Stomach smooth muscle (tissue), 2 donors: ENCODE measurements at regions not wholly inside any gene's neighbourhood (a gene's known extent, or its start where the extent isn't known, plus 50 kb on each side); places are given as distances from the start of the nearest gene placed in this dataset.

Experiments used
- H3K27ac ChIP-seq: one replicate; pipeline ENCODE4 v1.7.0; 2013; ENCODE audit warnings: mild to moderate bottlenecking, low read length, inconsistent platforms
- H3K27me3 ChIP-seq, 2 donors: one replicate each; pipeline ENCODE4 v1.7.0; 2013; ENCODE audit warnings: low read length in 2 of 2; ENCODE audit not compliant: insufficient read depth in 2 of 2, control insufficient read depth in 1 of 2
- H3K36me3 ChIP-seq, 2 donors: one replicate each; pipeline ENCODE4 v1.7.0; 2013; ENCODE audit warnings: low read length in 2 of 2; ENCODE audit not compliant: control insufficient read depth in 2 of 2, insufficient read depth in 2 of 2
- H3K4me1 ChIP-seq: one replicate; pipeline ENCODE4 v1.7.0; 2013; ENCODE audit warnings: low read length; ENCODE audit not compliant: control insufficient read depth, insufficient read depth
- H3K4me3 ChIP-seq, 2 donors: one replicate each; pipeline ENCODE4 v1.7.0; 2013; ENCODE audit warnings: low read length in 2 of 2
- H3K9ac ChIP-seq, 2 donors: one replicate each; pipeline ENCODE4 v1.7.0; 2013; ENCODE audit warnings: low read length in 2 of 2, mild to moderate bottlenecking in 1 of 2
- H3K9me3 ChIP-seq, 2 donors: one replicate each; pipeline ENCODE4 v1.7.0; 2013; ENCODE audit warnings: low read length in 2 of 2; ENCODE audit not compliant: control insufficient read depth in 2 of 2
- donor health status: healthy.
- donor health status: Pancreatic carcinoma.

GRCh38 chr10:106175760-106176377 is 988.6 kb downstream of the SORCS1 start:
- Histone ChIP-seq H3K9ac (no peak overlapping the region), H3K9me3 (no peaks in the 10 kb centered on the region), H3K27ac (no peak overlapping the region), H3K27me3 (no peaks in the 10 kb centered on the region), H3K36me3 (no peaks in the 10 kb centered on the region), H3K4me3 (no peak overlapping the region), H3K4me1 (no peaks in the 10 kb centered on the region)

- Histone ChIP-seq H3K27me3 (no peaks in the 10 kb centered on the region), H3K4me3 (no peak overlapping the region), H3K36me3 (no peaks in the 10 kb centered on the region), H3K27ac (no peak overlapping the region), H3K4me1 (no peaks in the 10 kb centered on the region), H3K9me3 (no peaks in the 10 kb centered on the region), H3K9ac (no peak overlapping the region)
These were observed 990.7 kb downstream of the SORCS1 start for GRCh38 chr10:106173838-106174237.

- Histone ChIP-seq H3K9me3 (no peaks in the 10 kb centered on the region), H3K4me3 (no peak overlapping the region), H3K27ac (no peak overlapping the region), H3K9ac (no peak overlapping the region), H3K36me3 (no peaks in the 10 kb centered on the region), H3K4me1 (no peaks in the 10 kb centered on the region), H3K27me3 (no peaks in the 10 kb centered on the region)
These were observed 995.3 kb downstream of the SORCS1 start for GRCh38 chr10:106169241-106169640.

DNA sequence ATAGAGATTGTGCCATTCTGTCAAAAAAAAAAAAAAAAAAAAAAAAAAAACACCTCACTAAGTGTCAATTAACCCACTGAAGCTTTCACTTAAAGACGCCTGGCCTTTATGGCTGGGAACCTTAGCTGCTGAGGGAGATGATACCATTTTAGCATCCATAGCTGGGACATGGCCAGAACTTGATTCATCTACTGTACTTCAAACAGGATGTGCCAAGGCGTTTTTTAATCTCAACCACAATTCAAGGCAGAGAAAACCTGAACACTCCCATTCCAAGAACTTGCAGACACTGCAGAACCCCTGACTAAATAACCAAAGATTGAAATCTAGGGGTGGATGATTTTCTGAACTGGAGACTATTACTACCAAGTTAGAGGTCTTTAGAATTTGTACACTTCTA is 996.6 kb downstream of the SORCS1 start:
- no peak overlapping the region for H3K4me3 ChIP-seq
- no peaks in the 10 kb centered on the region for H3K27me3 ChIP-seq
- no peak overlapping the region for H3K9ac ChIP-seq
- no peaks in the 10 kb centered on the region for H3K9me3 ChIP-seq
- H3K27ac ChIP-seq: no peak overlapping the region
- no peaks in the 10 kb centered on the region for H3K36me3 ChIP-seq
- no peaks in the 10 kb centered on the region for H3K4me1 ChIP-seq

- Histone ChIP-seq H3K9me3 (peaks cover 0 to 3% of the 10 kb centered on the region in 2 donors), H3K27ac (no peak overlapping the region), H3K4me1 (no peaks in the 10 kb centered on the region), H3K4me3 (no peak overlapping the region), H3K36me3 (no peaks in the 10 kb centered on the region), H3K27me3 (no peaks in the 10 kb centered on the region), H3K9ac (no peak overlapping the region)
These were observed 1006.3 kb downstream of the SORCS1 start for GRCh38 chr10:106158241-106158640.

DNA sequence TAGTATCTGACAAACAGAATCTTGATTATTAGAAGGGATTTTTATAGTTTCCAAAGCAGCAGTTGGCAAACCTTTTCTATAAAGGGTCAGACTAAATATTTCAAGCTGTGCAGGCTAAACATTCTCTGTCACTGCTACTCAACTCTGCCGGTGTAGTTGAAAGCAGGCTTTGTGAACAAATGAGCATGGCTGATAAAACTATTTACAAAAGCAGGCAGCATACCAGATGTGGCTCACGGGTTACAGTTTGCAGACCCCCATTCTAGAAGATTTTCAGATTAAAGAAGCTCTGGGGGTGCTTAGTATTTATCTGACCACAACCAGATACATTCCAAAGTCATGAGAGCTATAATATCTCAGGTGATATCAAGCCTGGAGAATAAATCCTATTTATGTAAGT is 1017.5 kb downstream of the SORCS1 start:
- Histone ChIP-seq H3K4me1 (no peaks in the 10 kb centered on the region), H3K9me3 (no peaks in the 10 kb centered on the region), H3K27me3 (no peaks in the 10 kb centered on the region), H3K27ac (no peak overlapping the region), H3K36me3 (no peaks in the 10 kb centered on the region), H3K9ac (no peak overlapping the region), H3K4me3 (no peak overlapping the region)

- Histone ChIP-seq H3K27me3 (no peaks in the 10 kb centered on the region), H3K9ac (no peak overlapping the region), H3K9me3 (no peaks in the 10 kb centered on the region), H3K4me3 (no peak overlapping the region), H3K4me1 (no peaks in the 10 kb centered on the region), H3K27ac (no peak overlapping the region), H3K36me3 (no peaks in the 10 kb centered on the region)
These were observed 1024.6 kb downstream of the SORCS1 start for GRCh38 chr10:106139915-106140314.

DNA sequence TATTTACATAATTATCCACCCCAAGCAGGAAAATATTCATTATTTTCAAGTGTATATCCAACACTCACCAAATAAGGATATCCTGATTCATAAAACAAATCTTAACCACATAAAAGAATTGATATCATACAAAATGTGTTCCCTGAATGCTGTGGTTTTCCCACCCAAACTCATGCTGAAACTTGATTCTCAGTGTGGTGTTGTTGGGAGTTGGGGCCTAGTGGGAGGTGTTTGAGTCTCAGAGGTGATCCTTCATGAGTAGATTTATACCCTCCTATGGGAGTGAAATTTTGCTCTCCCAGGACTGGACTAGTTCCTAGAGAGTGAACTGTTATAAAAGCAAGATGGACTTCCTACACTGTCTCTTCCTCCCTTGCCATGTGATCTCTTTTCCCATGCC is 1028.3 kb downstream of the SORCS1 start:
- no peaks in the 10 kb centered on the region for H3K36me3 ChIP-seq
- H3K9me3 ChIP-seq: no peaks in the 10 kb centered on the region
- no peak overlapping the region for H3K27ac ChIP-seq
- no peak overlapping the region for H3K4me3 ChIP-seq
- no peaks in the 10 kb centered on the region for H3K27me3 ChIP-seq
- H3K9ac ChIP-seq: no peak overlapping the region
- no peaks in the 10 kb centered on the region for H3K4me1 ChIP-seq

DNA sequence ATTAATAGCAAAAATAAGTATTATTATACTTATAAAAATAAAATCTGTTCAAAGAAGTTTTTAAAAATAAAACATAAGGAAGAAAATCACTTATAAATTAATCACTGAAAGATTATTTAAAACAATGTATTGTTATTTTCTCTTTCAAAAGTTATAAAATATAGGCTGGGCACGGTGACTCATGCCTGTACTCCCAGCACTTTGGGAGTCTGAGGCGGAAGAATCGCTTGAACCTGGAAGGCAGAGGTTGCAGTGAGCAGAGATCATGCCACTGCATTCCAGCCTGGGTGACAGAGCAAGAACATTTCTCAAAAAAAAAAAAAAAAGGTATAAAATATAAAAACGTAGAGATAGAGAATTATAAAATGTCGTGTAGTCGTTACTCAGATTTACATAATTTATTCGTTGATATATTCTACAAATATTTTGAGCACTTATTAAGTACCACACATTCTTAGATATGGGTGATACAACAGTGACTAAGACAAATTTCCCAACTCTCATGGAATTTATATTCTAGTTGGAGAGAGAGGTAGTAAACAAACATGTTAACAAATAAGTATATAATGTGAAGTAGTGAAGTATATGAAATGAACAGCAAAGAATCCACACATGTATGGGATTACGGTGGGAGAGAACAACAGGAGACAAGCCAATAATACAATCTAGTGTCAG is 1030.0 kb downstream of the SORCS1 start:
- H3K36me3 ChIP-seq: no peaks in the 10 kb centered on the region

GRCh38 chr10:106133451-106133850 is 1031.1 kb downstream of the SORCS1 start:
- Histone ChIP-seq H3K27ac (no peak overlapping the region), H3K36me3 (no peaks in the 10 kb centered on the region), H3K27me3 (no peaks in the 10 kb centered on the region), H3K9ac (no peak overlapping the region), H3K4me1 (no peaks in the 10 kb centered on the region), H3K9me3 (no peaks in the 10 kb centered on the region), H3K4me3 (no peak overlapping the region)

More for the DNA sequence above, 1030.0 kb downstream of the SORCS1 start:
- no peak overlapping the region for H3K9ac ChIP-seq
- no peaks in the 10 kb centered on the region for H3K9me3 ChIP-seq
- H3K27me3 ChIP-seq: no peaks in the 10 kb centered on the region
- H3K4me1 ChIP-seq: no peaks in the 10 kb centered on the region
- no peak overlapping the region for H3K4me3 ChIP-seq
- no peak overlapping the region for H3K27ac ChIP-seq

- no peak overlapping the region for H3K27ac ChIP-seq
- H3K9ac ChIP-seq: no peak overlapping the region
- no peaks in the 10 kb centered on the region for H3K9me3 ChIP-seq
These were observed 1031.5 kb downstream of the SORCS1 start for GRCh38 chr10:106132956-106133355.

More at GRCh38 chr10:106132956-106133355, 1031.5 kb downstream of the SORCS1 start:
- Histone ChIP-seq H3K27me3 (no peaks in the 10 kb centered on the region), H3K4me3 (no peak overlapping the region), H3K4me1 (no peaks in the 10 kb centered on the region), H3K36me3 (no peaks in the 10 kb centered on the region)
